Body of pancreas (tissue), 4 donors: ENCODE measurements at regions not wholly inside any gene's neighbourhood (a gene's known extent, or its start where the extent isn't known, plus 50 kb on each side); places are given as distances from the start of the nearest gene placed in this dataset.

Source experiments
- ATAC-seq: fragments of 150-250 bp; one replicate; pipeline ENCODE4 v1.9.1; 2016
- DNase-seq, 4 donors: peaks; one replicate each; pipeline ENCODE4 v3.0.0-alpha.2; 2019
- H3K27ac ChIP-seq, 4 donors: fragments of 200-600 bp; sonication (generic); 1 replicate in 3 of 4; 2 replicates in 1 of 4; pipeline versions ENCODE4 v1.5.1 to v1.6.1; 2016 to 2019; ENCODE audit warnings: mild to moderate bottlenecking in 1 of 4, mixed read lengths in 1 of 4, moderate library complexity in 1 of 4
- H3K27me3 ChIP-seq, 2 donors: fragments of 200-600 bp; sonication (generic); one replicate each; pipeline ENCODE4 v1.6.0; 2016; ENCODE audit warnings: mild to moderate bottlenecking in 1 of 2
- H3K36me3 ChIP-seq, 2 donors: fragments of 200-600 bp; sonication (generic); replicated peaks in 1 of 2; 2 replicates each; pipeline ENCODE4 v1.5.1; 2016; ENCODE audit warnings: low read depth in 2 of 2; ENCODE audit not compliant: insufficient read depth in 1 of 2
- H3K4me1 ChIP-seq: fragments of 200-600 bp; sonication (generic); one replicate; pipeline ENCODE4 v1.6.0; 2016
- H3K4me3 ChIP-seq, 2 donors: fragments of 200-600 bp; sonication (generic); 1 replicate in 1 of 2; 2 replicates in 1 of 2; pipeline ENCODE4 v1.5.1; 2016 to 2019
- H3K9me3 ChIP-seq, 3 donors: fragments of 200-600 bp; sonication (generic); 1 replicate in 2 of 3; 2 replicates in 1 of 3; pipeline ENCODE4 v1.5.1; 2016
- POLR2A ChIP-seq, 3 donors: fragments of 450-650 bp; IDR thresholded peaks; one replicate each; pipeline ENCODE4 v1.6.1; 2016; ENCODE audit warnings: antibody characterized with exemption in 3 of 3, mild to moderate bottlenecking in 2 of 3
- WGBS, 2 donors: methylation state at CpG; one replicate each; pipeline ENCODE4 v1.1.5; 2017; 5-methylcytosine and 5-hydroxymethylcytosine counted together
- intact Hi-C: fragments of 100-400 bp; cut with DNase I; formaldehyde crosslinking; loops from one replicate; pipeline ENCODE4 v1.15.1; 2023
- TF ChIP-seq, protein P1 (sequence below), 7 experiments: fragments of 450-650 bp in 4 of 7; fragments of 200-600 bp in 3 of 7; sonication (generic) in 3 of 7; IDR thresholded peaks; one replicate each; pipeline ENCODE4 v1.5.1; 2016 to 2019; ENCODE audit warnings: antibody characterized with exemption in 7 of 7

DNA sequence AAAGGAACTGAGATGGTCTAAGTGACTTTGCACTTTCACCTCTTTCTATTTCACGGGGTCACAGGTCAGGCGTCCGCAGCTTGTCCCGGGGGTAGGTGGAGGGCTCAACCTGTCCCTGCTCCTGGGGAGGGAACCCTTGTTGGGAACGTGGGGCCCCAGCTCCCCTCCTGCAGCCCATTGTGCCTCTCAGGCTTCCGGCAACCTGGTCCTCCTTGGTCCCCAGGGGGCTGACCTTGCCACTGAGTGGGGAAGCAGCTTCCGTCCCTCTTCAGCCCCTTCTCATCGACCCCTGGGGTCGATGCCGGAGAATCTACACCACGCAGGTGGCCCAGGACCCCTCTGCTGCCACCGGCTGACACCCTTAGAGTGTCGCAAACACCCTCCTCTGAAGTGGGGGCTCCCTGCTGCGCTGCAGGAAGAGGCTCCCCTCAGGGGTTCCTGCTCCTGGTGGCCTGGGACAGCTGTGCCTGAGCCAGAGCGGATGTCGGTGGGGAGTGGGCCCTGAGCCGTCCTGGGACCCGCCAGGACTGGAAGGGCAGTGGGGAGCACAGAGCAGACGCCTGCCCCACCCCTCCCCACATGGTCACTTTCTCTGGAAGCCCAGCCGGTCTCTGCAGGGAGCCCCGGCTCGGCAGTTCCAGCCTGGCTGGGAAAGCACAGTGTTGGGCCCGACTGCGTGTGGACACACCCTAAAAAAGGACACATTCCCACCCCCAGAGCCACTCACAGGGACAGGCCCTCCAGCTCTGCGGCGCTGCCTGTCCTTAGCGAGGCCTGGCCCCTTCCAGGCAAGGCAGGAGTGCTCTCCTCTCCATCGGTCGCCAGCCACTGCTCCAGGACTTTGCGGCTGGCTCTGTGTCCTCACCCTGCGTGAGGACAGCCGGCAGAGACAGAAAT is 357.5 kb upstream of the SHH start:
- 62 to 72% methylated on average over 5 to 32 of the region's 32 CpGs for WGBS, 2 donors
- ATAC-seq, result no peak
- Histone ChIP-seq H3K27me3 (no peaks in the 10 kb centered on the region), H3K36me3 (no peaks in the 10 kb centered on the region), H3K9me3 (no peaks in the 10 kb centered on the region), H3K27ac (no peak overlapping the region), H3K4me3 (no peak overlapping the region), H3K4me1 (no peaks in the 10 kb centered on the region)
- no peak for TF ChIP-seq POLR2A (IDR thresholded peaks at IDR 0.05)
- TF ChIP-seq, protein P1, sequence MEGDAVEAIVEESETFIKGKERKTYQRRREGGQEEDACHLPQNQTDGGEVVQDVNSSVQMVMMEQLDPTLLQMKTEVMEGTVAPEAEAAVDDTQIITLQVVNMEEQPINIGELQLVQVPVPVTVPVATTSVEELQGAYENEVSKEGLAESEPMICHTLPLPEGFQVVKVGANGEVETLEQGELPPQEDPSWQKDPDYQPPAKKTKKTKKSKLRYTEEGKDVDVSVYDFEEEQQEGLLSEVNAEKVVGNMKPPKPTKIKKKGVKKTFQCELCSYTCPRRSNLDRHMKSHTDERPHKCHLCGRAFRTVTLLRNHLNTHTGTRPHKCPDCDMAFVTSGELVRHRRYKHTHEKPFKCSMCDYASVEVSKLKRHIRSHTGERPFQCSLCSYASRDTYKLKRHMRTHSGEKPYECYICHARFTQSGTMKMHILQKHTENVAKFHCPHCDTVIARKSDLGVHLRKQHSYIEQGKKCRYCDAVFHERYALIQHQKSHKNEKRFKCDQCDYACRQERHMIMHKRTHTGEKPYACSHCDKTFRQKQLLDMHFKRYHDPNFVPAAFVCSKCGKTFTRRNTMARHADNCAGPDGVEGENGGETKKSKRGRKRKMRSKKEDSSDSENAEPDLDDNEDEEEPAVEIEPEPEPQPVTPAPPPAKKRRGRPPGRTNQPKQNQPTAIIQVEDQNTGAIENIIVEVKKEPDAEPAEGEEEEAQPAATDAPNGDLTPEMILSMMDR (IDR thresholded peaks at IDR 0.05), result no peak
- intact Hi-C loops, result no loop called here
- no peak for DNase-seq

DNA sequence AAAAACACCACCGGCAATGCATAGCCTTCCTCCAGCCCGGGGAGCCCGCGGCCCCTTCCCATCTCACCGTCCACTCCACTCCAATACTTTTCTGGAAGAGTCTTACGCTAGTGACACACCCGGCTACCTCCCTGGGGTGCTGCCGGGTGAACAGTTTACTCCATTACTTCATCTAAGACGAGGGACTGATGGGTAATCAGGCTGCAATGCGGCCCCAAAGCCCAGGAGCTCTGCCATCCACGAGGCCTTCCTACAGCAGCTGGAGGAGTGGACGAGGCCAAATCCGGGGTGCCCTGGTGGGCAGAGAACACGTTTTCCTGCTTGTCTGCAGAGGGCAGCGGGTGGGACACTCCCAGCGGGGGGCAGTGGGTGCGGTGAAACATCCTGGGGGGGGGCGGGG is 356.2 kb upstream of the SHH start:
- 70 to 84% methylated on average over 13 to 16 of the region's 18 CpGs for WGBS, 2 donors
- intact Hi-C loops, result no loop called here
- Histone ChIP-seq H3K27ac (no peak overlapping the region), H3K36me3 (no peaks in the 10 kb centered on the region), H3K4me3 (no peak overlapping the region), H3K27me3 (no peaks in the 10 kb centered on the region), H3K4me1 (no peaks in the 10 kb centered on the region), H3K9me3 (no peaks in the 10 kb centered on the region)
- no peak for DNase-seq
- TF ChIP-seq, protein P1 (IDR thresholded peaks at IDR 0.05), result no peak
- no peak for TF ChIP-seq POLR2A (IDR thresholded peaks at IDR 0.05)
- ATAC-seq, result no peak

GRCh38 chr7:156167987-156168386 is 355.7 kb upstream of the SHH start:
- Histone ChIP-seq H3K9me3 (no peaks in the 10 kb centered on the region), H3K27me3 (no peaks in the 10 kb centered on the region), H3K4me3 (no peak overlapping the region), H3K4me1 (no peaks in the 10 kb centered on the region), H3K36me3 (no peaks in the 10 kb centered on the region), H3K27ac (no peak overlapping the region)
- intact Hi-C loops, result no loop called here
- no peak for ATAC-seq
- no peak for DNase-seq
- WGBS, 2 donors, result 94 to 96% methylated on average over 3 to 5 of the region's 5 CpGs
- TF ChIP-seq POLR2A (IDR thresholded peaks at IDR 0.05), result no peak
- TF ChIP-seq, protein P1 (IDR thresholded peaks at IDR 0.05), result no peak

- H3K36me3 ChIP-seq, result no peaks in the 10 kb centered on the region
- H3K4me3 ChIP-seq, result no peak overlapping the region
- no peaks in the 10 kb centered on the region for H3K9me3 ChIP-seq
- ATAC-seq (no peak), DNase-seq (no peak)
- intact Hi-C loops, result no loop called here
- H3K27me3 ChIP-seq, result no peaks in the 10 kb centered on the region
- no peak overlapping the region for H3K27ac ChIP-seq
- no peaks in the 10 kb centered on the region for H3K4me1 ChIP-seq
- WGBS, 2 donors, result 69 to 83% methylated on average over 5 to 8 of the region's 10 CpGs
- TF ChIP-seq, protein P1 (IDR thresholded peaks at IDR 0.05), result no peak
- no peak for TF ChIP-seq POLR2A (IDR thresholded peaks at IDR 0.05)
These were observed 355.1 kb upstream of the SHH start for GRCh38 chr7:156167417-156167807.
